Hepatocyte (in vitro differentiated cells): ENCODE measurements at regions not wholly inside any gene's neighbourhood (a gene's known extent, or its start where the extent isn't known, plus 50 kb on each side); places are given as distances from the start of the nearest gene placed in this dataset.
"Not testable (repeated sequence)": the region's sequence is repeated elsewhere in the genome, so short reads cannot be mapped to it uniquely, and the experiment has no call there.

Experiments used
- DNase-seq: peaks from one replicate; pipeline ENCODE4 v3.0.0-alpha.2; 2016; ENCODE audit warnings: low spot score
- H2AFZ ChIP-seq: fragments of 200-600 bp; sonication (generic); 2 replicates; pipeline ENCODE4 v1.6.0; 2016; ENCODE audit warnings: antibody characterized with exemption, mild to moderate bottlenecking
- H3K27ac ChIP-seq: fragments of 200-600 bp; sonication (generic); 2 replicates; pipeline ENCODE4 v1.5.1; 2016; ENCODE audit warnings: mild to moderate bottlenecking
- H3K27me3 ChIP-seq: fragments of 200-600 bp; sonication (generic); 2 replicates; pipeline ENCODE4 v1.6.1; 2016
- H3K36me3 ChIP-seq: fragments of 200-600 bp; sonication (generic); replicated peaks from 2 replicates; pipeline ENCODE4 v1.5.1; 2016; ENCODE audit warnings: low read depth; ENCODE audit not compliant: insufficient read depth
- H3K4me1 ChIP-seq: fragments of 200-600 bp; sonication (generic); 2 replicates; pipeline ENCODE4 v1.5.1; 2016; ENCODE audit warnings: mild to moderate bottlenecking, moderate library complexity; ENCODE audit not compliant: insufficient read depth
- H3K4me2 ChIP-seq: fragments of 200-600 bp; sonication (generic); 2 replicates; pipeline ENCODE4 v1.6.0; 2016
- H3K4me3 ChIP-seq: fragments of 200-600 bp; sonication (generic); 2 replicates; pipeline ENCODE4 v1.5.1; 2016; ENCODE audit warnings: mild to moderate bottlenecking
- H3K79me2 ChIP-seq: fragments of 200-600 bp; sonication (generic); 2 replicates; pipeline ENCODE4 v1.6.0; 2017; ENCODE audit warnings: mild to moderate bottlenecking
- H3K9me2 ChIP-seq: fragments of 200-600 bp; sonication (generic); replicated peaks from 2 replicates; pipeline ENCODE4 v1.6.0; 2017; ENCODE audit warnings: mild to moderate bottlenecking; ENCODE audit not compliant: insufficient read depth
- H3K9me3 ChIP-seq: fragments of 200-600 bp; sonication (generic); 2 replicates; pipeline ENCODE4 v1.5.1; 2016; ENCODE audit warnings: low read depth, mild to moderate bottlenecking
- H4K20me1 ChIP-seq: fragments of 200-600 bp; sonication (generic); 2 replicates; pipeline ENCODE4 v1.6.0; 2016; ENCODE audit warnings: mild to moderate bottlenecking; ENCODE audit not compliant: insufficient read depth, poor library complexity, severe bottlenecking
- CTCF ChIP-seq: fragments of 200-600 bp; sonication (generic); IDR thresholded peaks from 2 replicates; pipeline ENCODE4 v1.5.1; 2016; ENCODE audit warnings: antibody characterized with exemption, mild to moderate bottlenecking; ENCODE audit not compliant: poor library complexity
- EZH2 ChIP-seq: fragments of 200-600 bp; sonication (generic); IDR thresholded peaks from 2 replicates; pipeline ENCODE4 v1.6.1; 2016; ENCODE audit warnings: antibody characterized with exemption, mild to moderate bottlenecking, borderline replicate concordance
- EZH2phosphoT487 ChIP-seq: fragments of 200-600 bp; sonication (generic); IDR thresholded peaks from one replicate; pipeline ENCODE4 v1.6.1; 2018; ENCODE audit warnings: antibody characterized with exemption, mild to moderate bottlenecking, low read depth, moderate library complexity; ENCODE audit not compliant: unreplicated experiment, severe bottlenecking
- WGBS: methylation state at CpG from one replicate; pipeline ENCODE4 v1.1.6; 2016; ENCODE audit warnings: low lambda C conversion rate; ENCODE audit errors: missing lambda C conversion rate; 5-methylcytosine and 5-hydroxymethylcytosine counted together

- Histone ChIP-seq H4K20me1 (no peaks in the 10 kb centered on the region), H3K79me2 (no peaks in the 10 kb centered on the region), H3K36me3 (no peaks in the 10 kb centered on the region), H3K27me3 (no peaks in the 10 kb centered on the region), H3K9me2 (no peaks in the 10 kb centered on the region), H3K27ac (no peak overlapping the region), H3K9me3 (no peaks in the 10 kb centered on the region), H3K4me1 (no peaks in the 10 kb centered on the region), H3K4me3 (no peak overlapping the region), H2AFZ (no peak overlapping the region), H3K4me2 (no peak overlapping the region)
- no peak for DNase-seq
- TF ChIP-seq EZH2phosphoT487 (no peak), EZH2 (no peak), CTCF (no peak)
- 97% methylated on average over 5 of the region's 5 CpGs for WGBS
Measured at GRCh38 chr11:96741068-96741467, 351.3 kb downstream of the JRKL start.

- Histone ChIP-seq H3K9me3 (no peaks in the 10 kb centered on the region), H3K4me1 (peaks cover 6% of the 10 kb centered on the region), H3K27ac (no peak overlapping the region), H3K4me3 (no peak overlapping the region), H3K27me3 (no peaks in the 10 kb centered on the region), H3K79me2 (no peaks in the 10 kb centered on the region), H2AFZ (no peak overlapping the region), H3K36me3 (no peaks in the 10 kb centered on the region), H3K9me2 (no peaks in the 10 kb centered on the region), H3K4me2 (no peak overlapping the region), H4K20me1 (no peaks in the 10 kb centered on the region)
- DNase-seq, result no peak
- WGBS, result 36% methylated on average over 1 of the region's 1 CpG
- TF ChIP-seq CTCF (no peak), EZH2phosphoT487 (no peak), EZH2 (no peak)
Measured at GRCh38 chr11:96744697-96745096, 354.9 kb downstream of the JRKL start.

DNA sequence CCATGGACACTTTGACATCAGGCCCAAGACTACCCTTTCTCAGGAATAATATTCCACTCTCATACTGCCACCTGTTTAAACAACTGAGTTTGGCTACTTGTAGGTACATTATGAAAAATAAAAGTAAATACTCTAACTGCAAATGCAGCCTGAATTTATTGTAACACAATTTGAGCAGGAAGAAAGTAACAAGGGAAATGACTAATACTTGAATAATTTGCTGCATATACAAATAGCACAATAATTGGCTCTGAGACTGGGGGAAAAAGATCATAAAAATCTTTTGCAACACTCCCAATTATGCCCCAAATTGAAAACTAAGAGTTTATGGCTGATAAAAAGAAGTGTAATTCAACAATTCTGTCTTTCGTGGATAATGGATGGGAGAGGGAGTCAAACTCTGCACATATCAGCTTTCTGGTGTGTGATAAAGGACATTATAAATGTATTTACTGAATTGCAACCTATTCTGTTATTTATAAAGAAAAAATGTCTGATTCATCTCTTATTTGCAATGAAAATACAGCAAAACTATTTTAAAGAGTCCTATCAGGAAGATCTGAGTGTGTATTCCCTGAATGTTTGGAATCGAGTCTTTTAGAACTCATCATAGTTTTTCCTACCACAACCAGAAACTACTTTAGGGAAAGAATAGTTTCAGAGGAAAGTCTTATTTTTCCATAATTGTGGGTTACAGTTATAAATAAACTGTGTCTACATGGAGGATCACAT, 359.0 kb downstream of the JRKL start:
- H2AFZ ChIP-seq, result no peak overlapping the region
- no peaks in the 10 kb centered on the region for H4K20me1 ChIP-seq
- peaks cover 6% of the 10 kb centered on the region for H3K4me1 ChIP-seq
- no peaks in the 10 kb centered on the region for H3K9me2 ChIP-seq
- H3K4me3 ChIP-seq, result no peak overlapping the region
- no peaks in the 10 kb centered on the region for H3K27me3 ChIP-seq
- H3K36me3 ChIP-seq, result no peaks in the 10 kb centered on the region
- H3K79me2 ChIP-seq, result no peaks in the 10 kb centered on the region
- no peak overlapping the region for H3K4me2 ChIP-seq
- 67% methylated on average over 2 of the region's 2 CpGs for WGBS
- H3K27ac ChIP-seq, result no peak overlapping the region
- no peak for DNase-seq
- H3K9me3 ChIP-seq, result no peaks in the 10 kb centered on the region
- TF ChIP-seq EZH2phosphoT487, result no peak
- TF ChIP-seq CTCF, result no peak
- TF ChIP-seq EZH2, result no peak

GRCh38 chr11:96751807-96752206, 362.0 kb downstream of the JRKL start:
- H3K79me2 ChIP-seq, H3K27me3 ChIP-seq, H3K9me3 ChIP-seq, DNase-seq, H3K9me2 ChIP-seq, H2AFZ ChIP-seq, H3K4me3 ChIP-seq, H4K20me1 ChIP-seq, H3K27ac ChIP-seq, H3K4me2 ChIP-seq, H3K4me1 ChIP-seq, H3K36me3 ChIP-seq: not testable (repeated sequence)
- WGBS, result 94% methylated on average over 2 of the region's 2 CpGs
